ENCODE measurements at regions not wholly inside any gene's neighbourhood (a gene's known extent, or its start where the extent isn't known, plus 50 kb on each side); places are given as distances from the start of the nearest gene placed in this dataset.

GRCh38 chr1:78787544-78787943 is 137.9 kb downstream of the IFI44 start:
- H3K4me1 ChIP-seq, result no peaks in the 10 kb centered on the region
- WGBS (ENCODE audit: missing lambda C conversion rate), result 4% methylated on average over 2 of the region's 2 CpGs
- no peak overlapping the region for H3K4me3 ChIP-seq
- ATAC-seq (no peak), FAIRE-seq (no peak), DNase-seq (ENCODE audit: low read depth in 1 of 2, low spot score in 1 of 2) (no peak)
- no peak for TF ChIP-seq ELK1 (IDR thresholded peaks at IDR 0.05; ENCODE audit: low read depth, low read length)
- no peak for TF ChIP-seq BCL3 (IDR thresholded peaks at IDR 0.05)
- TF ChIP-seq MAFK (IDR thresholded peaks at IDR 0.05; ENCODE audit: partially characterized antibody), result peak; percentile 38
- no peak overlapping the region for H3K27ac ChIP-seq
- no peak overlapping the region for H3K4me2 ChIP-seq
- no peaks in the 10 kb centered on the region for H3K9me3 ChIP-seq
- POLR2A ChIA-PET, result no interaction called here
- CTCF ChIA-PET, result no interaction called here

GRCh38 chr1:78790174-78790573 is 140.5 kb downstream of the IFI44 start:
- no peak for TF ChIP-seq TP53 (CRISPR knock-in tag; IDR thresholded peaks at IDR 0.05)
- TF ChIP-seq HOXB13 (CRISPR knock-in tag; IDR thresholded peaks at IDR 0.05; ENCODE audit: low read depth), result no peak
- TF ChIP-seq BHLHE40 (IDR thresholded peaks at IDR 0.05; ENCODE audit: low read depth, low read length), result no peak
- TF ChIP-seq GATA3 (IDR thresholded peaks at IDR 0.05; ENCODE audit: borderline replicate concordance), result no peak
- no peak for TF ChIP-seq HOXB5 (CRISPR knock-in tag; IDR thresholded peaks at IDR 0.05)
- TF ChIP-seq RCOR1 (IDR thresholded peaks at IDR 0.05; ENCODE audit: low read depth, low read length), result no peak
- TF ChIP-seq PBX3 (IDR thresholded peaks at IDR 0.05), result no peak
- TF ChIP-seq HDAC2 (IDR thresholded peaks at IDR 0.05), result no peak
- no peak for TF ChIP-seq CHD4 (IDR thresholded peaks at IDR 0.05; ENCODE audit: borderline replicate concordance)
- TF ChIP-seq POLR2A (IDR thresholded peaks at IDR 0.05; ENCODE audit: low read length), result no peak
- TF ChIP-seq EHMT2 (IDR thresholded peaks at IDR 0.05; ENCODE audit: low read depth), result no peak
- no peak for TF ChIP-seq REST (IDR thresholded peaks at IDR 0.05)
- no peak for TF ChIP-seq FOSL2 (IDR thresholded peaks at IDR 0.05)
- no peak for TF ChIP-seq FOSL2 (CRISPR knock-in tag; IDR thresholded peaks at IDR 0.05)
- TF ChIP-seq SREBF2 (IDR thresholded peaks at IDR 0.05), result no peak
- TF ChIP-seq ZNF302 (CRISPR knock-in tag; IDR thresholded peaks at IDR 0.05), result no peak
- no peak for TF ChIP-seq HOXA7 (CRISPR knock-in tag; IDR thresholded peaks at IDR 0.05)
- TF ChIP-seq TFCP2L1 (CRISPR knock-in tag; IDR thresholded peaks at IDR 0.05), result no peak
- no peak for TF ChIP-seq NR3C1 (IDR thresholded peaks at IDR 0.05)
- 55% methylated on average over 3 of the region's 3 CpGs for WGBS (ENCODE audit: missing lambda C conversion rate)
- no peak for FAIRE-seq
- POLR2A ChIA-PET, result no interaction called here
- H3K9me3 ChIP-seq, result no peaks in the 10 kb centered on the region
- H3K4me2 ChIP-seq, result no peak overlapping the region
- ATAC-seq, result no peak
- H3K4me3 ChIP-seq, result no peak overlapping the region
- CTCF ChIA-PET, result no interaction called here
- DNase-seq (ENCODE audit: low read depth in 1 of 2, low spot score in 1 of 2), result no peak
- H3K27ac ChIP-seq, result no peak overlapping the region
- H3K4me1 ChIP-seq, result no peaks in the 10 kb centered on the region

Measured in A549 (cell line).